ENCODE measurements at regions not wholly inside any gene's neighbourhood (a gene's known extent, or its start where the extent isn't known, plus 50 kb on each side); places are given as distances from the start of the nearest gene placed in this dataset.

- DNase-seq, result no peak
Observed at GRCh38 chr14:80378084-80378690, 166.9 kb upstream of the DIO2 start.

- DNase-seq, result no peak
Observed at GRCh38 chr14:80364816-80365215, 153.5 kb upstream of the DIO2 start.

GRCh38 chr14:80364274-80364673 lies 153.0 kb upstream of the DIO2 start:
- DNase-seq, result peak; percentile 23

- DNase-seq, result no peak
Observed at GRCh38 chr14:80358112-80358511, 146.8 kb upstream of the DIO2 start.

- peak; percentile 21 for DNase-seq
Observed at GRCh38 chr14:80356413-80356812, 145.1 kb upstream of the DIO2 start.

- no peak for DNase-seq
Observed at GRCh38 chr14:80354860-80355581, 143.7 kb upstream of the DIO2 start.

- no peak for DNase-seq
Observed at GRCh38 chr14:80352471-80352870, 141.2 kb upstream of the DIO2 start.

GRCh38 chr14:80350707-80351106 lies 139.4 kb upstream of the DIO2 start:
- peak; percentile 32 for DNase-seq

GRCh38 chr14:80346395-80346794 lies 135.1 kb upstream of the DIO2 start:
- no peak for DNase-seq

GRCh38 chr14:80344208-80344607 lies 132.9 kb upstream of the DIO2 start:
- no peak for DNase-seq

- no peak for DNase-seq
Observed at GRCh38 chr14:80336608-80337106, 125.4 kb upstream of the DIO2 start.

- DNase-seq, result no peak
Observed at GRCh38 chr14:80325688-80326087, 114.4 kb upstream of the DIO2 start.

- DNase-seq, result no peak
Observed at GRCh38 chr14:80325112-80325511, 113.8 kb upstream of the DIO2 start.

- no peak for DNase-seq
Observed at GRCh38 chr14:80324649-80325048, 113.3 kb upstream of the DIO2 start.

GRCh38 chr14:80323038-80323665 lies 111.8 kb upstream of the DIO2 start:
- no peak for DNase-seq

GRCh38 chr14:80316441-80316840 lies 105.1 kb upstream of the DIO2 start:
- peak; percentile 25 for DNase-seq

- DNase-seq, result peak; percentile 38
Observed at GRCh38 chr14:80315681-80316080, 104.4 kb upstream of the DIO2 start.

- DNase-seq, result no peak
Observed at GRCh38 chr14:80313806-80314205, 102.5 kb upstream of the DIO2 start.

- DNase-seq, result peak; percentile 48
Observed at GRCh38 chr14:80310938-80311750, 99.8 kb upstream of the DIO2 start.

GRCh38 chr14:80304125-80304766 lies 92.9 kb upstream of the DIO2 start:
- no peak for DNase-seq

- no peak for DNase-seq
Observed at GRCh38 chr14:80300351-80300750, 89.0 kb upstream of the DIO2 start.

- DNase-seq, result no peak
Observed at GRCh38 chr14:80298491-80299017, 87.2 kb upstream of the DIO2 start.
